Ascending aorta (tissue), 2 donors: ENCODE measurements at regions not wholly inside any gene's neighbourhood (a gene's known extent, or its start where the extent isn't known, plus 50 kb on each side); places are given as distances from the start of the nearest gene placed in this dataset.

Experiments
- DNase-seq, 2 donors: peaks; one replicate each; pipeline ENCODE4 v3.0.0-alpha.2; 2019; ENCODE audit warnings: low spot score in 2 of 2
- H3K27ac ChIP-seq, 2 donors: fragments of 200-600 bp; sonication (generic); one replicate each; pipeline ENCODE4 v1.5.1; 2016 to 2017; ENCODE audit warnings: mild to moderate bottlenecking in 1 of 2
- H3K27me3 ChIP-seq: fragments of 200-600 bp; sonication (generic); one replicate; pipeline ENCODE4 v1.5.1; 2017
- H3K36me3 ChIP-seq, 2 donors: fragments of 200-600 bp; sonication (generic); one replicate each; pipeline ENCODE4 v1.5.1; 2016
- H3K4me1 ChIP-seq, 2 donors: fragments of 200-600 bp; sonication (generic); one replicate each; pipeline ENCODE4 v1.5.1; 2016 to 2017; ENCODE audit warnings: mild to moderate bottlenecking in 1 of 2
- H3K4me3 ChIP-seq, 2 donors: fragments of 200-600 bp; sonication (generic); one replicate each; pipeline ENCODE4 v1.5.1; 2016 to 2017; ENCODE audit warnings: mild to moderate bottlenecking in 1 of 2
- H3K9me3 ChIP-seq, 2 donors: fragments of 200-600 bp; sonication (generic); one replicate each; pipeline ENCODE4 v1.5.1; 2016
- intact Hi-C: fragments of 100-400 bp; cut with DNase I; formaldehyde crosslinking; loops from one replicate; pipeline ENCODE4 v1.15.1; 2023
- TF ChIP-seq, protein P1 (sequence below), 3 experiments: fragments of 200-600 bp in 2 of 3; fragments of 450-650 bp in 1 of 3; sonication (generic) in 2 of 3; IDR thresholded peaks; one replicate each; pipeline ENCODE4 v1.5.1; 2016 to 2019; ENCODE audit warnings: antibody characterized with exemption in 3 of 3, mild to moderate bottlenecking in 1 of 3, moderate library complexity in 1 of 3

DNA sequence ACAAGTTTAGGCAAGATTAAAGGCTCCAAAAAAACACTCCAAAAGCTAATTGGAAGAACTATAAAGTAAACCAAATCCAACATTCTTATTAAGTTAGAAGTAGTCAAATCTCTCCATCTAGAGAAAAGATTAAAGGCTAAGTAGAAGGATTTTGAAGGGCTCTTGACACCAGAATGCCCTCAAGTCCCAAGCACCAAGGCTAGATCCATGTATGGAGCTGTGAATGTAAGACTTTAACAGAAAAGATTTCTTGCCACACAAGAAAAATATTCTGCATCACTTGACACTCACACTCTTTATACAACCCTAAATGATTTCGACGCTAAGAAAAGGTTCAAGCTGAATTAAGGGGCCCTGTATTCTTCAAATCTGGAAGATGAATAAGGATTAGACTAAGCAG is 345.2 kb downstream of the VGLL3 start:
- Histone ChIP-seq H3K9me3 (no peaks in the 10 kb centered on the region), H3K27me3 (no peaks in the 10 kb centered on the region), H3K36me3 (no peaks in the 10 kb centered on the region), H3K27ac (no peak overlapping the region), H3K4me1 (no peaks in the 10 kb centered on the region), H3K4me3 (no peak overlapping the region)
- TF ChIP-seq, protein P1, sequence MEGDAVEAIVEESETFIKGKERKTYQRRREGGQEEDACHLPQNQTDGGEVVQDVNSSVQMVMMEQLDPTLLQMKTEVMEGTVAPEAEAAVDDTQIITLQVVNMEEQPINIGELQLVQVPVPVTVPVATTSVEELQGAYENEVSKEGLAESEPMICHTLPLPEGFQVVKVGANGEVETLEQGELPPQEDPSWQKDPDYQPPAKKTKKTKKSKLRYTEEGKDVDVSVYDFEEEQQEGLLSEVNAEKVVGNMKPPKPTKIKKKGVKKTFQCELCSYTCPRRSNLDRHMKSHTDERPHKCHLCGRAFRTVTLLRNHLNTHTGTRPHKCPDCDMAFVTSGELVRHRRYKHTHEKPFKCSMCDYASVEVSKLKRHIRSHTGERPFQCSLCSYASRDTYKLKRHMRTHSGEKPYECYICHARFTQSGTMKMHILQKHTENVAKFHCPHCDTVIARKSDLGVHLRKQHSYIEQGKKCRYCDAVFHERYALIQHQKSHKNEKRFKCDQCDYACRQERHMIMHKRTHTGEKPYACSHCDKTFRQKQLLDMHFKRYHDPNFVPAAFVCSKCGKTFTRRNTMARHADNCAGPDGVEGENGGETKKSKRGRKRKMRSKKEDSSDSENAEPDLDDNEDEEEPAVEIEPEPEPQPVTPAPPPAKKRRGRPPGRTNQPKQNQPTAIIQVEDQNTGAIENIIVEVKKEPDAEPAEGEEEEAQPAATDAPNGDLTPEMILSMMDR (IDR thresholded peaks at IDR 0.05) = no peak
- DNase-seq = no peak
- intact Hi-C loops = no loop called here

DNA sequence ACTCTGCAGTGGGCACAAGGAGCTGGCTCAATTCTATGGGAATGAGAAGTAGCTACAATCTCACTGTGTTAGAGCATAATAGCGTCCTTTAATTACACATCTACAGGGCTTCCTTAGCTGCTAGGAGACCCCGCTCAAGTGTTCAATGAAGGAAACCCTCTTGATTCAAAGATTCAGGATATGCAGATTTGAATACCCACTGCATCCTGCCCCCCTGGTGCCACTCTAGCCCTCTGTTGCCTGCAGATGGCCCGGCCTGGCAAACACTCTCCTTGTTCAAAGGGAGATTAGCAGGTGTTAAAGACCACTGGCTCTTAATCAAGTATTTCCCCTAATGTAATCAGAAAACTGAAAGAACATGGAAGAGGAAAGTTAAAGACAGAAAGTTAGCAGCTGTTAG is 356.6 kb downstream of the VGLL3 start:
- H3K9me3 ChIP-seq = no peaks in the 10 kb centered on the region
- no peak overlapping the region for H3K4me3 ChIP-seq
- TF ChIP-seq, protein P1 (IDR thresholded peaks at IDR 0.05) = no peak
- no peak for DNase-seq
- no peak overlapping the region for H3K27ac ChIP-seq
- intact Hi-C loops = no loop called here
- no peaks in the 10 kb centered on the region for H3K36me3 ChIP-seq
- H3K27me3 ChIP-seq = no peaks in the 10 kb centered on the region
- no peaks in the 10 kb centered on the region for H3K4me1 ChIP-seq

DNA sequence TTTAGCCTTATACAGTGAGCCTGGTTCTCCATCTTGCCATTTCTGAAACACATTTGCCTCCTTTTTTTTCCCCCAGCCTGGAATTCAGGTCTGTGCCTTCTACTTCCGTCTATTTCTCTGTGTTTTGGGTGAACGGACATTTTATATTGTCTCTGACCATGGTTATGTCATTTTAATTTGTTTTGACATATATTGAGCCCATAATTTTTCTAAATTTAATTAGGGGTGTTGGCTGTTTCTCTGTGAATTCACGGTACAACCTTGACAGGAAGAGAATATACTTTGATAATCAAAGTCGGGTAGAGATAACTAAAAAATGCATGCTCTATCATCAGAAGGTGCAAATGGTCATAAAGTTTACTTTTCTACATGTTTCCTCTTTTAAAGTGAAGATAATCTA is 361.4 kb downstream of the VGLL3 start:
- no peaks in the 10 kb centered on the region for H3K4me1 ChIP-seq
- H3K27ac ChIP-seq = no peak overlapping the region
- intact Hi-C loops = no loop called here
- no peaks in the 10 kb centered on the region for H3K27me3 ChIP-seq
- TF ChIP-seq, protein P1 (IDR thresholded peaks at IDR 0.05) = no peak
- H3K9me3 ChIP-seq = no peaks in the 10 kb centered on the region
- no peak for DNase-seq
- H3K36me3 ChIP-seq = no peaks in the 10 kb centered on the region
- no peak overlapping the region for H3K4me3 ChIP-seq

DNA sequence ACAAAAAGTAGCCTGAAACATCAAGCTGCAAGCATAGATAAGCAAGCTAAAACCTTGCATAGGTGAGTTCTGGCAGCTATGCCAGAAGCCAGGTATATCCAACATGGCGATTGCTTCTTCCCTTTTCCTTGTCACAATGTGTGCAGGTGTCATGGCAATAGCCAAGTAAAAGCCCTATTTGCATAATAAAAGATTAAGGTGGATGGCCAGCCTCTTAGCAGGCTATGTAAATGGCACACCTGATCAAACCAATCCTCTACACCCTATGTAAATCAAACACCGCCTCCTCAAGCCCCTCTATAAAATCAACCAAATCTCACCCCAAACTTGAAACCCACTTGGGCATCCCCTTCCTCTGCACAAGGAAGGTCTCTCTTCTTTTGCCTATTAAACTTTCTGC is 366.8 kb downstream of the VGLL3 start:
- TF ChIP-seq, protein P1 (IDR thresholded peaks at IDR 0.05) = no peak
- H3K9me3 ChIP-seq = no peaks in the 10 kb centered on the region
- H3K4me1 ChIP-seq = no peaks in the 10 kb centered on the region
- H3K36me3 ChIP-seq = no peaks in the 10 kb centered on the region
- H3K4me3 ChIP-seq = no peak overlapping the region
- intact Hi-C loops = no loop called here
- no peaks in the 10 kb centered on the region for H3K27me3 ChIP-seq
- DNase-seq = no peak
- H3K27ac ChIP-seq = no peak overlapping the region

DNA sequence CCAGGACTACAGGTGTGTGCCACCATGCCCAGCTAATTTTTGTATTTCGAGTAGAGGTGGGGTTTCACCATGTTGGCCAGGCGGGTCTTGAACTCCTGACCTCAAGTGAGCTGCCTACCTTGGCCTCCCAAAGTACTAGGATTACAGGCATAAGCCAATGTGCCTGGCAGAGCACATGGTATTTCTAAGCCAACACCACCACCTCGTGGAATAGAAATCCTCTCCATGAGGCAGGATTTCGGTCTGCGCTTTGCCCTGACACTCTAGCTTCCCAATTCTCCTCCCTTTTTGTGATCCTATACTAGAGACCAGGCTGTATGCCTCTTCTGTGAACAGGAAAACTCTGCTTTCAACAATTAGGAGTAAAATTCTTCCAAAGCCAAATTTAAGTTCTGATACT is 372.2 kb downstream of the VGLL3 start:
- H3K4me3 ChIP-seq = no peak overlapping the region
- no peaks in the 10 kb centered on the region for H3K27me3 ChIP-seq
- TF ChIP-seq, protein P1 (IDR thresholded peaks at IDR 0.05) = no peak
- H3K36me3 ChIP-seq = no peaks in the 10 kb centered on the region
- no peaks in the 10 kb centered on the region for H3K9me3 ChIP-seq
- intact Hi-C loops = no loop called here
- H3K4me1 ChIP-seq = no peaks in the 10 kb centered on the region
- DNase-seq = no peak
- no peak overlapping the region for H3K27ac ChIP-seq

DNA sequence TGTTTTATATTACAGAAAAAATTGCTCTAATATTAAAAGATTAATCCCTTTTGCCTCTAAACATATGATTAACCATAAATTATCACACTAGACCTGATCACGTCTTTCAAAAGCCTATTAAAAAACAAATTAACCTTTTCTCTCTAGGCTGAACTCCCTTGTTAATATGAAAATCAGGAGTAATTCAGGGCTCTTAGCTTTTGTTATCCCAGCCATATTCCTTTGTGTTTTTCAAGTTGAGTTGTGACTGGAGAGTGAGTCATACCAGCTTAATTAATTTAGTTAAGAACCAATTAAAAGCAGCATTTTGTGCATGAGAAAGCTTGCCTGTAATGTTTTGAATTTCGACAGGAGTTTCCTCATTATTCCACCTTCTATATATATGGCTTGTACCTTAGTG is 385.8 kb downstream of the VGLL3 start:
- no peaks in the 10 kb centered on the region for H3K4me1 ChIP-seq
- H3K27ac ChIP-seq = no peak overlapping the region
- TF ChIP-seq, protein P1 (IDR thresholded peaks at IDR 0.05) = no peak
- no peaks in the 10 kb centered on the region for H3K36me3 ChIP-seq
- no peak for DNase-seq
- H3K27me3 ChIP-seq = no peaks in the 10 kb centered on the region
- intact Hi-C loops = no loop called here
- H3K9me3 ChIP-seq = no peaks in the 10 kb centered on the region
- H3K4me3 ChIP-seq = no peak overlapping the region
